ENCODE measurements at regions not wholly inside any gene's neighbourhood (a gene's known extent, or its start where the extent isn't known, plus 50 kb on each side); places are given as distances from the start of the nearest gene placed in this dataset.

- Histone ChIP-seq H3F3A (ENCODE audit: control insufficient read depth, insufficient read depth) (no peaks in the 10 kb centered on the region), H3K79me2 (ENCODE audit: control insufficient read depth, low read length) (no peaks in the 10 kb centered on the region), H3K36me3 (ENCODE audit: control insufficient read depth, low read length) (no peaks in the 10 kb centered on the region), H3K4me3 (ENCODE audit: low read length) (no peak overlapping the region), H3K4me2 (ENCODE audit: low read length) (no peak overlapping the region), H4K20me1 (ENCODE audit: control insufficient read depth, insufficient read depth, low read depth, low read length) (no peaks in the 10 kb centered on the region), H3K4me1 (ENCODE audit: control insufficient read depth, low read length) (no peaks in the 10 kb centered on the region), H3K27me3 (ENCODE audit: control insufficient read depth, low read length) (no peaks in the 10 kb centered on the region), H3K9me2 (replicated peaks; ENCODE audit: control insufficient read depth, low read length) (no peaks in the 10 kb centered on the region), H3K27ac (ENCODE audit: low read depth, low read length) (no peak overlapping the region), H3K9me3 (ENCODE audit: control insufficient read depth, insufficient read depth, low read length) (no peaks in the 10 kb centered on the region)
- TF ChIP-seq EZH2phosphoT487 (IDR thresholded peaks at IDR 0.05; ENCODE audit: borderline replicate concordance, low read length) (no peak), CTCF (IDR thresholded peaks at IDR 0.05; ENCODE audit: low read depth, low read length, poor library complexity, severe bottlenecking) (no peak)
Observed at GRCh38 chr4:45831692-45832091, 292.2 kb downstream of the GABRG1 start.

- Histone ChIP-seq H3K27ac (ENCODE audit: low read depth, low read length) (no peak overlapping the region), H3K36me3 (ENCODE audit: control insufficient read depth, low read length) (no peaks in the 10 kb centered on the region), H3K27me3 (ENCODE audit: control insufficient read depth, low read length) (no peaks in the 10 kb centered on the region), H3K4me1 (ENCODE audit: control insufficient read depth, low read length) (no peaks in the 10 kb centered on the region), H3K9me2 (replicated peaks; ENCODE audit: control insufficient read depth, low read length) (no peaks in the 10 kb centered on the region), H3K4me3 (ENCODE audit: low read length) (no peak overlapping the region), H3K9me3 (ENCODE audit: control insufficient read depth, insufficient read depth, low read length) (no peaks in the 10 kb centered on the region), H3F3A (ENCODE audit: control insufficient read depth, insufficient read depth) (no peaks in the 10 kb centered on the region), H3K79me2 (ENCODE audit: control insufficient read depth, low read length) (no peaks in the 10 kb centered on the region), H3K4me2 (ENCODE audit: low read length) (no peak overlapping the region), H4K20me1 (ENCODE audit: control insufficient read depth, insufficient read depth, low read depth, low read length) (no peaks in the 10 kb centered on the region)
- TF ChIP-seq CTCF (IDR thresholded peaks at IDR 0.05; ENCODE audit: low read depth, low read length, poor library complexity, severe bottlenecking) (no peak), EZH2phosphoT487 (IDR thresholded peaks at IDR 0.05; ENCODE audit: borderline replicate concordance, low read length) (no peak)
Observed at GRCh38 chr4:45803994-45804393, 319.9 kb downstream of the GABRG1 start.

- Histone ChIP-seq H3K9me2 (replicated peaks; ENCODE audit: control insufficient read depth, low read length) (no peaks in the 10 kb centered on the region), H3K4me3 (ENCODE audit: low read length) (no peak overlapping the region), H3K36me3 (ENCODE audit: control insufficient read depth, low read length) (no peaks in the 10 kb centered on the region), H3K27ac (ENCODE audit: low read depth, low read length) (no peak overlapping the region), H4K20me1 (ENCODE audit: control insufficient read depth, insufficient read depth, low read depth, low read length) (no peaks in the 10 kb centered on the region), H3F3A (ENCODE audit: control insufficient read depth, insufficient read depth) (no peaks in the 10 kb centered on the region), H3K4me2 (ENCODE audit: low read length) (no peak overlapping the region), H3K9me3 (ENCODE audit: control insufficient read depth, insufficient read depth, low read length) (no peaks in the 10 kb centered on the region), H3K79me2 (ENCODE audit: control insufficient read depth, low read length) (no peaks in the 10 kb centered on the region), H3K27me3 (ENCODE audit: control insufficient read depth, low read length) (no peaks in the 10 kb centered on the region), H3K4me1 (ENCODE audit: control insufficient read depth, low read length) (no peaks in the 10 kb centered on the region)
- TF ChIP-seq EZH2phosphoT487 (IDR thresholded peaks at IDR 0.05; ENCODE audit: borderline replicate concordance, low read length) (no peak), CTCF (IDR thresholded peaks at IDR 0.05; ENCODE audit: low read depth, low read length, poor library complexity, severe bottlenecking) (no peak)
Observed at GRCh38 chr4:45795135-45795534, 328.7 kb downstream of the GABRG1 start.

DNA sequence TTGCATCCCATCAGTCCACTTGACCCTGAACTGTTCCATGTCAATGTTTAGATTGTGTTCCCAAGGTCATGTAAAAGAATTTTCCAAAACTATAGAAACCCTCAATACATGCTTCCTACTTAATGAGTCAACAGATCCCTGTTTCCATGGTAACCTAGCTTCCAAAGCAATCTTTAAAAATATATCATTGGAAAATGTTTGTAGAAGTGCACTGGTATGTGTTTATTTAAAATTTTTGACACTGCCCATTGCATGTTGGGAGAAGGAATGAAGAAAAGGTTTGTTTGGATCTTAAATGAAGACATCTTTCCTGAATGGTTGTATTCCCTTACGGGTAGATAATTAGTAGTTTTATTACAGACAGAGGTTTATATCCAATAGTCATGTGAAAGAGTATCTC is 345.3 kb downstream of the GABRG1 start:
- TF ChIP-seq EZH2phosphoT487 (IDR thresholded peaks at IDR 0.05; ENCODE audit: borderline replicate concordance, low read length) (no peak), CTCF (IDR thresholded peaks at IDR 0.05; ENCODE audit: low read depth, low read length, poor library complexity, severe bottlenecking) (no peak)
- Histone ChIP-seq H3K4me2 (ENCODE audit: low read length) (no peak overlapping the region), H3K27ac (ENCODE audit: low read depth, low read length) (no peak overlapping the region), H3K4me1 (ENCODE audit: control insufficient read depth, low read length) (no peaks in the 10 kb centered on the region), H4K20me1 (ENCODE audit: control insufficient read depth, insufficient read depth, low read depth, low read length) (no peaks in the 10 kb centered on the region), H3F3A (ENCODE audit: control insufficient read depth, insufficient read depth) (no peaks in the 10 kb centered on the region), H3K4me3 (ENCODE audit: low read length) (no peak overlapping the region), H3K9me3 (ENCODE audit: control insufficient read depth, insufficient read depth, low read length) (no peaks in the 10 kb centered on the region), H3K36me3 (ENCODE audit: control insufficient read depth, low read length) (no peaks in the 10 kb centered on the region), H3K79me2 (ENCODE audit: control insufficient read depth, low read length) (no peaks in the 10 kb centered on the region), H3K9me2 (replicated peaks; ENCODE audit: control insufficient read depth, low read length) (no peaks in the 10 kb centered on the region), H3K27me3 (ENCODE audit: control insufficient read depth, low read length) (no peaks in the 10 kb centered on the region)

Measured in DOHH2 (cell line).